Eye (tissue), 1 donor: ENCODE measurements at regions not wholly inside any gene's neighbourhood (a gene's known extent, or its start where the extent isn't known, plus 50 kb on each side); places are given as distances from the start of the nearest gene placed in this dataset.

Experiments
- DNase-seq: peaks from one replicate; pipeline ENCODE4 v3.0.0-alpha.2; 2015

DNA sequence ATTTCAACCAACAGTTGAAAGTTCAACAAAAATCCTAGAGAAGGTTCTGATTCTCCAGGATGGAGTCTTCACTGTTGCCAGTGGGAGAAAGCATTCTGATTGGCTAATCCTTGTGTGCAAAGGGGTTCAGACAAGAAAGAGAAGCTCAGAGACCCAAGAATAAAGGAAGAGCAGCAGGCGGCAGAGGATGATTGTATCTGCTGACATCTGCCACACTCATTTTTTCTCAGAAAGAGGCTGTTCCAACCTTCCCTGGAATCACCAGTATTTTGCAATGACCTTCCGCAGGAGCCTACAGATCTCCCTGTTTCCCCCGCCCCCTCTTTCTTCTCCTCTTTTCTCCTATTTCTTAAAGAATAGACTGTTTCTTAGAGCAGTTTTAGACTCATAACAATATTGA, 376.7 kb downstream of the CDH26 start:
- DNase-seq, result no peak

DNA sequence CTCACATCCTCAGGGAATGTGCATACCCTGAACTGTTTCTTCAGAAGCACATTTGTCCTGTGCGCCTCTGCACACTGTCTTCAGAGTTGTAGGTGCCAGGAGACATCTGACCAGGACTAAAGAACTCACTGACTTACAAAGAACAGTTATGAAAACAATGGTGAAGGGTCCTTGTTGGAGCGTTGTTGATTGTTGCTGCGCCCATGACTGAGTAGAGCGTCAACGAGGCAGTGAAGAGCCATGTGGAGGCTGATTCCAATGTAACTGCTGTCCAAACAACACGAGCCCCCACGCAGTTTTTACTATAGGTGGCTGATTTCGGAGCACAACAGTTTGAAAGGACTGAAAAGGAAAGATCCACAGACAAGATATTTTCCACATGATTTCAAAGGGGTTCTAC, 380.3 kb downstream of the CDH26 start:
- no peak for DNase-seq

DNA sequence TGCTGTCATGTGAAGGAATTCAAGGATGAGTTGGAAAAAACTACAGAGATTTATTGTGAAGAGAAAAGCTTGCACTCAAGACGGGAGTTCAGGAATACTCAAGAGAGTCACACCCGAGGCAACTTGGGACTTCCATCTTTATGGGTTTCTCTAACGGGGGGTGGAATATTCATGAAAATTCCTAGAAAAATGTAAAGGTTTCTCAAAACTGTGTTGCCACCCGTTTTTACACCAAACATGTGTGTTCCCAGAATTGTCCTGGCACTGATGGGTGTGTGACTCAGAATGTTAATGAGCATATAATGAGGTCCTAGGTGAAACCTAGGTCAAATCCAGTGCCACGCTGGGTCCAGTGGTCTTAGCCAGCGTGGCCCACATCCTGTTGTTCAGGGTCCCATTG, 381.5 kb downstream of the CDH26 start:
- DNase-seq, result no peak

DNA sequence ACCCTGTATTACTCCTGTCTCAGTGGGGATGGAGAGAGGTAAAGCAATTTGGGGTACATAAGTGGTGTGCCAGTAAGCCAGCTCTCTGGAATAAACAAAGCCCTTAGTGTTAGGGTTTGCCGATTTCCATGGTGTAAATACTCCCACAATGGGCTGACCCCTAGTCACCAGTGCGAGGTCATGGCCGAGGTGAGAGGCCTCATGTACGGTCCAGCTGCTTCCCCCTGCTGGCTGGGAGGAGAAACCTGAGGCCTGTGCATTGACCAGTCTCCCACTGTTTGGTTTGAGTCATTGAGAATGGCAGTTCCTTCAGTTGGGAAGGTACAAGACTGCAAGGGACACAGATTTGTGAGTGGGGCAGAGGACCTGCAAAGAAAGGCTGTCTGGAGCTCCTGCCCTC, 382.0 kb downstream of the CDH26 start:
- DNase-seq, result no peak

DNA sequence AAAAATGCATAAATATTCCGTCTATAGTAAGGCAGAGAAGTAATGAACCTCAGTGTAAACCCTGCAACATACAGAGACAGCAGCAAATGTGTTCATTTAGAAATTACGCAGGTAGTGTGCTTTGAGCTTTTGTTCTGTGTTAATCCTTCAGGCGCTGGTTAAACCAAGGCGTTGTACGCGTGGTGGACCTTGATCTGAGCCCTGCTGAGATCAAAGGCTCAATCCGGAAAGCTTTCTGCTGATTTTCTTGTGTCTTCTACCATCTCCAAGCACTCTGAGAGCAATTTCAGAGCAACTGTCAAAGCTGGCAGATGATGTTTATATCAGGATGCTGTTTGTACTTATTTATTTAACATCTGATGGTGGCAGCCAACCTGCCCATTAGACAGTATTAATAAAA, 382.8 kb downstream of the CDH26 start:
- DNase-seq, result no peak

DNA sequence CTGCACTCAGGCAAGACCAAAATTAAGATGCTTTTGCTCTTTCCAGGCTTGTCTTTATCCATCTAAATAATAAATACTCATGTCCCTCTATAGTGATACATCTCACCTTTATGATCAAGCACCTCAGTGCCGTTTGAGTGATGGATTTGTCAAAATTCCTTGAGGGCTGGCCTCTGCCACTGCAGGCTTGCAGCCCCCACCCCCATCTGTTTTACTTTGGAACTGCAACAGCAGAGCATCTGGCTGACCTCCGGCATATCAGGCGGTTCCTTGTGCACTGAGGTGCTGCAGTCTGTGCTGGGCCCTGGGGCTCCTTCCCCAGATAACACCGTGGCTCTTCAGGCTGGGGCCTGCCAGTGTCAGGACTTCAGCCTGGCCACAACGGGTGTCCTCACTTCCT, 386.9 kb downstream of the CDH26 start:
- no peak for DNase-seq

DNA sequence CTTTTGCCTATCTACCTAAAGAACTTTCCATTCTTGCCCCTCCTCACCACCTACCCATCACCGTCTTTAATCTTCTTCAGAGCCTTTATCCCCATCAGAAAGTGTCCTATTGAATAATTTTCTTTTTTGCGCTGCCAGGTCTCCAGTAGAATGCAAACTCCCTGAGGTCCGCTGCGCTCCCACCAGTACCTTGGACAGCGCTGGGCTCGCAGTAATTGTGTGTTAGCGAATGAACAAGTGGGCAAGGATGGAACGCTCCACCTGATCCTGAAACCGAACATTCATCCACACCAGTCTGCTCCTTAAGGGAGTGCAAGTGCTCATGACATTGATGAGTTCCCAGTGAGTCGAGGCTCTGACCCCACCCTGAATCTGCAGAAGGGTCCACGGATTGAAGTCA, 391.2 kb downstream of the CDH26 start:
- no peak for DNase-seq

DNA sequence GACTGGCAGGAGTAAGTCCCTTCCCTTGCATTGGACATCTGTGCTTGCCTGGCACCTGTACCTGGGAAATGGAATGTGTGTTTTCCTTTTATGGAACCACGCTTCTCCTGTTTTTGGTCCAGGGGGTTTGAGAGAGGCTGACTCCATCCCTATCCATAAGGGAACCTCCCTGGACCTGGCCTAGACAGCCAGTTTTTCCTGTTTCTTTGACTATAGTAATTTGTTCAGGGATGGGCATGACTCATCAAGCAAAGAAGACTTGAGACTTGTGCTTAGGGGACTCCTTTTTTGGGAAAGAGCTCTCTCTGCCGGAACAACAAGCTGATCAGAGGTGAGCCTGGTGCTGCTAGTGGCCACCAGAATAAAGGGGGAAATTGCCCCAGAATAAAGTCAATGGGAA, 393.8 kb downstream of the CDH26 start:
- no peak for DNase-seq

DNA sequence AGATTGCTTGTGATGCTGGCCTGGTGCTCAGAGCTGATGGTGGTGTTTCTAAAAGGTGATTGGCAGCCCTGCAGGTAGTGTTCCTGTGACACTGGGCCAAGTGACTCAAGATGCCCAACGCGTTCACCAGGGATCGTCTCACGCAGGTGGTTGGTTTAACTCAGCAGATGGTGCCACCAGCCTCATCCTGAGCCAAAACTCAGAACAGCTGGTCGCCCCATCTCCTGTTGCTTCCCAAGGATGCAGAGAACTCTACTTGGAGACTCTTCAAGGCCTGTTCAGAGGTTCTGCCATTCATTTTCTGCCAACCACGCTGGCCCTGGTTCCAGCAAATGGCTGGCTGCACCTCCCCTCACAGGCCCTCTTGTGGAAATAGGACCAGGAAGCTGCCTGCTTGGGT, 394.4 kb downstream of the CDH26 start:
- no peak for DNase-seq

DNA sequence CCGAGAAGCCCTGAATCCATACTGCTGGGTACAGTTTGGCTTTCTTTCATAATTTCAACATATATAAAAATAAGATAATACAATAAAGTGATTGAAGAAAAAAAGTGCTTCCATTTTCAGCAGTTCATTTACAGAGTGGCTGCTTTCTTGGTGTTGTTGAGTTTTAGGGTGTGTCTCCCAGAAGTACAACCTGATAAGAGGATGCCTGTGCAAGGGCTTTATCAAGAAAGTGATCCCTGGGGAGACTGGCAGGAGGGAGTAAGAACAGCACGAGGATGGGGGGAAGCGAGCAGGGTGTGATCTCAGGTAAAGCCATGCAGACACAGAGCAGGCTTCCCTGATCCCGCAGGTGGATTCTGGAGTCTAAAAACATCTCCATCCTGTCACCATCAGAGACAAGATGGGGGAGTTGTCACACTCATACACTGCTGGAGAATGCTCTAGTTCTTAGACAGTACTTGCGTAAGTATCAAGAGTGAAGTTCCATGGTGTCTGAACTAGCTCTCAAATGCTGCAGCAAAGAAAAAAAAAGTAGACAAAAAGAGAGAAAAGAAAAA, 395.9 kb downstream of the CDH26 start:
- DNase-seq, result no peak

DNA sequence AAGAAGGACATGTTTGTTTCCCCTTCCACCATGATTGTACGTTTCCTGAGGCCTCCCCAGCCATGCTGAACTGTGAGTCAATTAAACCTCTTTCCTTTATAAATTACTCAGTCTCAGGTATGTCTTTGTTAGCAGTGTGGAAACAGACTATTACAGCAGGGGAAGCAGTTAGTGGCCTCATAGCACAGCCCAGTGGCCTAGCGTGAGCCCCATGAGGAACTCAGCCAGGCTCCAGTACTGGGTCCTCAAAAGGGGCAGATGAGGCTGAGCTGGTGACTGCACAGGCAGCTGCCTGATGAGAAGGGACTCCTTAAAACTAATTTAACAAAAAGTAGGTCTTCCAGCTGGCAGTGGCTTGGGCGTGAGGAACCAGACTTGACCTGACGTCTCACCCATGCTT, 399.9 kb downstream of the CDH26 start:
- DNase-seq, result no peak

DNA sequence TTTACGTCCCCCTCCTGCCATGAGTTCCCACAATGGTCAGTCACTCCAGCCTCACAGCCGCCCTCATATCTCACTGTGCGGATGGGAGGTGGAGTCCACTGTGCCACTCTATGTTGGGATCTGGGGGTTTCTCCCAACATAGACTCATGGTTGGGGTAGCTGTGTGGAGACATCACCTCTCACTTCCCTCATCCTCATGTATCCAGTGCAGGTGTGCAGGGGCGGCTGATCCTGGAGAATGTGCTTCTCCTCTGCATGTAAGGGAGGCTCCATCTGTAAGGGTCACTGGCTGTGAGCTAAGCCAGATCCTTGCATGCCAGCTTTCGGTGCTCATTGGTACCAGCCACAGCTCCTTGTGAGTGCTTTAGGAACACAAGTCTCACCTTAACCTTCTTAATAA, 400.8 kb downstream of the CDH26 start:
- no peak for DNase-seq

DNA sequence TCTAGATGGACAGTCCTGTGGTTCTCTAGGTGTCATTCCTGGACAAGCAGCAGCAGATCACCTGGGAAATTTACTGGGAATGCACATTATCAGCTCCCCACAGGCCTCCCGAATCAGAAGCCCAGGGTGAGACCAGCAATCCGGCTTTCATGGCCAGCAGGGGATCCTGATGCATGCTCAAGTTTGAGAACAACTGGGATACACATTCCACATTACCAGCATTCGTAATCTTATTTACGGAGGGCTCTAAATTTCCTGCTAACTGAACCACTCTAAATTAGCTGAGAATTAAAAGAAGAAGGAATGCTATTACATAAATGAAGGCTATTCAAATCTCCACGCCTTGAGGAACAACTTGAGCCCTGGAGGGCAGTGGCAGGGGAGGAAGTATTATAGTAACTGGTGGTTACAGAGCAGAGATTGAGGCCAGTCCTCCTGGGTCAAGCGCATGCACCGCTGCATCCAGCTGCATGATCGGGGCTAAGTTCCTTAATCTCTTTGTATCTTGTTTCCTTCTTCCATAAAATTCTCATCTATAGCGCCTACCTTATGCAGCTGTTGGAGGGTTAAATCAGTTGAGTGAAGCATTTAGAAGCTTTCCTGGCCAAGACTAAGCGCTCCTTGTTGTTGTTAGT, 403.7 kb downstream of the CDH26 start:
- DNase-seq, result peak; percentile 57

DNA sequence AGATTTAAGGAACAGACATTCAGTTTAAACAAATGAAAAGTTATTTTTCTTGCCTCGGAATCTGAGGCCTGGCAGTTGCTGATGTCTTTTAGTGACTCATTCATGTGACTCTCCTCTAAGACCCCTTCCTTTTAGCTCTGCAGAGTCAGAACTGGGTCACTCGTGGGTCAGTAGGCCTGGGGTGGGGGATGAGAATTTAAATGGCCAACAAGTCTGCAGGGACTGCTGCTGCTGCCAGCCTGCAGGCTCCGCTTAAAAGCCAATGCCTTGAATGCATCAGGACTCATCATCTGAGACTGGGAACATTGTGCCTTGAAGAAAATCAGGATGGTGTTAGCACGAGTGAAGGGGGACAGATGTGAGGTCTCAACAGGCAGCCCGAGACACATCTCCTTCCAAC, 404.3 kb downstream of the CDH26 start:
- DNase-seq, result peak; percentile 75

DNA sequence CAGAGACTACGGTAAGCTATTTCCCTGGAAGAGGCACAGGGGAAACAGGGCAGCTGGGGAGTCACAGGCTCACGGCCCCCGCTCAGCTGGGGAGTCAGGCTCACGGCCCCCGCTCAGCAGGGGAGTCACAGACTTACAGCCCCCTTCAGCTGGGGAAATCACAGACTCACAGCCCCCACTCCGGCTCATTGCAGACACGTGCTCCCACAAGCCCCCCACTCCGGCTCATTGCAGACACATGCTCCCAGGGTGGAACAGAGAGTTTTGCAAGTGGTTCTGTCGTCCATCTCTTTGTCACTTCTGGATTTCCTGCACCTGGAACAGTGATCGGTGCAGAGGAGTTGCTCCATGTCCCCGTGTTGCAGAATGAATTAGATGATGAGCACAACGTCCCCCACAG, 405.5 kb downstream of the CDH26 start:
- no peak for DNase-seq

DNA sequence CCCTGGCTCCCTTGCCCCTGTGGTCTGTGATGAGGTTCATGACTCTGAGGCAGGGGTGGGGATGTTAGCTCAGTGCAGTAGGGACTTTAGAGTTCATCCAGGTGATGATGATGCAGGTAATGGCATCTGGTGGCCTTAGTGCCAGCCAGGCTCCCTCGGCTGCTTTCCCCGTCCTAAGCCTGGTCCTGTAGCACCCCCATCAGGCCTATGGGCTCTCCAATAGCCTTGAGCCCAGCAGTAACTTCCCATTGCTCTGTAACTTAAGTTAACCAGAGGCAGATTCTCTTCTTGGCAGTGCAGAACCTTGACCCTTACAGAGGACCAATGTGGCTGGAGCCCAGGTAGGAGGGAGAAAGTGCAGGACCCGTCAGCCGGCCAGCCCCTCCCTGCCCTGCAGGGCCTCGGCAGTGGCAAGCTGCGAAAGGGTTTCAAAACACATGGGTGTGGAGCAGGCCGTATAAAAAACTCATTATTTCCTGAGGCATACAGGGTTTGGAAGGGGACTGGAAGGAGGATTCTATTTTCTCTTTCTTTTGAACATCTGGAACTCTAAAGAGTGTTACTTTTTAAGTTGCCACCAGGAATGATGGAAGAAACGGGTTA, 406.9 kb downstream of the CDH26 start:
- peak; percentile 40 for DNase-seq

DNA sequence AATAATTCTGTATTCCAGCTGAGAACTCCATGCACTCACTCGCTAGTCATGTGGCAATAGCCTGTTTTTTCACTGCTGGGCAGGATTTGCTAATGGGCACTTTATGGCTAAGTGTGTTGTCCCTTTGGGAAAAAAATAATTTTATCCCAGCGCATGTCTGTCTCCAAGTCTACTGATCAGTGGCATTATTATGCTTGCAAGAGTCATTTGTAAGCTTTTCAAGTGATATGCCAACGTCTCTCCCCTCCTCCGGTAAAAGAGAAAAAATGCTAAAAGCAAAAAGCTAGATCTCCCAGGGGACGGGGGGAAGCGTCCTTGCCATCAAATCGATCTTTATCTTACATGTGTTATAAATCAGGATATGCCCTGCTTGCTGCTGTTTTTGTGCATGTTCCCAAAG, 407.7 kb downstream of the CDH26 start:
- peak; percentile 84 for DNase-seq

DNA sequence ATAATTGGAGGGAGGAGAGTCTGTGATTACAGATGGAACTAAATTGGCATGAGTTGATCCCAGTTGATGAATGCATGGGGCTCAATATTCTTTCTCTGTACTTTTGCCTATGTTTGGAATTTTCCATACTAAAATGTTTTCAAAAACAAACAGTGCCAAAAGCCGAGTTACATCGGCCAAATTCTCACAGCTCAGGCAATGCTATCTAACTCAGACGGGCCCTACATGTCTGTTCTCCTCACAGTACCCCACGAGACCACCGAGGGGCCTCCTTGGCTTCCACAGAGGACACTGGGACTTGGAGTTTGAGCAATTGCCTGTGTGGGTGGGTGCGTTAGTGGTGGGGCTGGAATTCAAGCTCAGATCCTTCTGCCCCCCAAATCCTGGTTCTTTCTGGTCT, 413.2 kb downstream of the CDH26 start:
- DNase-seq, result no peak

DNA sequence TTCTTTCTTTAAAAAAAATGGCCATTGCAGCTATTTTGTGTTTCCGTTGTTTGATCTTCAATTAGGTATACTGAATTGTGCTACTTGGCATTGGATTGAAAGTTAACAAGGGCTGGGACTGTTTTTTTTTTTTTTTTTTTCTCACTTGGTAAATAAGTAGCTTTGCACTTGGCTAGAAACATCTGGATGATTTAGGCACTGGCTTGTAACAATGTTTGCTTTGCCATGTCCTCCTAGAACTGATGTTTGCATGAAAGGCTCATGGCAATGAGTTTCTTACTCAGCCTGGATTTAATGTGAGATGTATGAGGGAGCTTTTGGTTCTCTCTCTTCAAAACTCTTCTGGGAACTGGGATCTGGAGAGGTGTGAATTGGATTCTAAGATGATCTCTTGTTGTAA, 414.1 kb downstream of the CDH26 start:
- DNase-seq, result no peak

DNA sequence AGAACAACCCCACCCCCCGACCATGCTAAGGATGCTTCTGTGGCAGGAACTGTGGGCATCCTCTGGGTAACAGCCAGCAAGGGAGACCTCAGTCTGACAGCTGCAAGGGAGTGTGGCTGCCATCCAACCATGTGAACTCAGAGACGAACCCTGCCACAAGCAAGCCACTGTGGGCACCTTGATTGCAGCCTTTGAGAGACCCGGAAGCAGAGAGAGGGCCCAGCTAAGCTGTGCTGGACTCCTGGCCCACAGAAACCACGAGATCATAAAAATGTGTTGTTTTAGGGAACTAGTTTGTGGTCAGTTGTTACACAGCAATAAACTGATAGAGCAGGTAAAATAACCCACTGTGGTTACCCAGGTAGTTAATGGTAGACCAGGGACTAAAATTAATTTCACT, 414.6 kb downstream of the CDH26 start:
- DNase-seq, result no peak

DNA sequence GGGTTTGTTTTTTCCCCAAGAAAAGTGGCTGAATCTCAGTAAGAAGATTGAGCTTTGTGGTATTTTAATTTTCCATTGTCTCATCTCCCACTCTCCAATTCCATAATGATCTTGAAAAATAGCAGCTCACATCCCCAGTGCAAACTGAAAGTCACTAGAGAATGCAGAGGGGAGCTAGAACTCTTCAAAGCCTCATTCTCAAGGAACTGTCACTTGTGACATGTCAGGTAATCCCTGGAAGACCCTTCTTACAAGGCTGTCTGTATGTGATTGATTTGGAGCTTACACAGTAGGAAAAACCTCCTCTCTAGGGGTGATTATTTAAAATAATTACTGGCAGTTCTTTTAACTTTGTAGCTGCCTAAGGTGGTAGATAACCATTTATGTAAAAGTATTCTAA, 420.4 kb downstream of the CDH26 start:
- no peak for DNase-seq

DNA sequence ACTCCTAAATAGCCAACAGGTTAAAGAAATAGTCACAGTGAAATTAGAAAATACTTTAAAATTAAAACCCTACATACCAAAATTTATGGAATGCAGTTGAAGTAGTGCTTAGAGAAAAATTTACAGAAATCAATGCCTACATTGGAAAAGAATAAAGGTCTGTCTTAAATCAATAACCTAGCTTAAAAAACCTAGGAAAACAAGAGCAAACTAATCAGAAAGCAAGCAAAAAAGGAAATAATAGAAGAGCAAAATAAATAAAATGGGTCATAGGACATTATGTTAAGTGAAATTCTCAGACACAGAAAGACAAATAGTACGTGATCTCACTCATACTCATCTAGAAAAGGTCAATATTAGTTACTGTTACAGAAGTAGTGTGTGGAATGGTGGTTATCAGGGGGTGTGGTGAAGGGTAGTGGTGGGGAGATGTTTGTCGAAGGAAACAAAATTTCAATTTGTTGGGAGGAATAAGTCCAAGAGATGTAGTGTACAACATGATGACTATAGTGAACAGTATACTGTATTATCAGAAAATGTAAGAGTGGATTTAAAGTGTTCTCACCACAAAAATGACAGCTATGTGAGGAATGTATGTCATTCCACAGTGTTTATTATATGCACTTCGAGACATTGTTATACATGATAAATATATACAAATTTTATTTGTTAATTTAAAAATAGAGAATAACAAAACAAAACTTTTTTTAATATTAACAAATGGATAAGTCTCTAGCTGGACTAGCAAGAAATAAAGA, 423.6 kb downstream of the CDH26 start:
- no peak for DNase-seq

DNA sequence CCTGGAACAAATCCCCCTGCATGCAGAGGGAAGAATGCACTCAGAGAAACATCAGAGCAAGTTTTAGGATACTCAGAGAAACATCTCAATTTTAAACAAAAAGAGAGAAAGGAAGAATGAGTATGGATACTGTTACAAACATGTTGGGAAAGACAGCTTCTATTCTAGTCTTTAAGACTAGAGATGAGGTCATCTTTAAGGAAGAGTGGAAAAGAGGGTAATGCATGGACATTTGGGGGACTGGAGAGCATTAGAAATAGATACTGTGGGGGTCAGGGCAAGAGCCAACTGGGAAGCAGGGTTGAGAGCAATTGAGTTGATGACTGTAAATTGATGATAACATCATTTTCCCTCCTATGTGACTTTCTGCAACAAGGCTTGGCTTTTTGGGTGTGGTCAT, 431.2 kb downstream of the CDH26 start:
- no peak for DNase-seq

DNA sequence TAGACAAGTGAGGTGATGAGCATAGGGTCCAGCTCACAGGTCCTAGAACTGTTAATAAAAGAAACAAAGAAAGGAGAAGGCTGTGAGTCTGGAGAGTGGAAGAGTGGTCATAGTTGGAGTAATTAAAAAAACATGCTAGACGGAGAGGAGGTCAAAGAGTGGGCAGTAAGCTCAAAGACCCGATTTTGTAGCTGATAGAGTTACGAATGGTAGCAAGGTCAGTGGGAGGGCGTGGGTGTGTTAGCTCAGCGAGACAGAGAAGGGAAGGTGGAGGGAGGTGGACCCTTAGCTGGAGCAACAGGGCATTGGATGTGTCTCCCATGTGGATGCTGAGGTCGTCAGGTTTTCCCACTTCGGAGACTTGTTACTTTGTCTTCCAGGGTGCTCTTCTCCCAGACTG, 431.7 kb downstream of the CDH26 start:
- no peak for DNase-seq
